Right atrium auricular region (tissue), 2 donors: ENCODE measurements at regions not wholly inside any gene's neighbourhood (a gene's known extent, or its start where the extent isn't known, plus 50 kb on each side); places are given as distances from the start of the nearest gene placed in this dataset.

ENCODE experiments used
- DNase-seq: peaks from one replicate; pipeline ENCODE4 v3.0.0-alpha.2; 2019; ENCODE audit warnings: low spot score
- H3K27ac ChIP-seq, 2 donors: fragments of 200-600 bp; sonication (generic); 1 replicate in 1 of 2; 2 replicates in 1 of 2; pipeline ENCODE4 v1.5.1; 2016 to 2019
- H3K27me3 ChIP-seq, 2 donors: fragments of 200-600 bp; sonication (generic); one replicate each; pipeline versions ENCODE4 v1.5.1 to v1.6.0; 2017 to 2019
- H3K36me3 ChIP-seq: fragments of 200-600 bp; sonication (generic); one replicate; pipeline ENCODE4 v1.5.1; 2016
- H3K4me1 ChIP-seq, 2 donors: fragments of 200-600 bp; sonication (generic); one replicate each; pipeline versions ENCODE4 v1.5.1 to v1.6.0; 2017 to 2019
- H3K4me3 ChIP-seq, 2 donors: fragments of 200-600 bp; sonication (generic); 1 replicate in 1 of 2; 2 replicates in 1 of 2; pipeline ENCODE4 v1.5.1; 2017 to 2019; ENCODE audit warnings: mild to moderate bottlenecking in 1 of 2, moderate library complexity in 1 of 2
- H3K9me3 ChIP-seq, 2 donors: fragments of 200-600 bp; sonication (generic); one replicate each; pipeline ENCODE4 v1.5.1; 2019
- TF ChIP-seq, protein P1 (sequence below), 2 donors: fragments of 200-600 bp; sonication (generic); IDR thresholded peaks; one replicate each; pipeline ENCODE4 v1.5.1; 2019; ENCODE audit warnings: antibody characterized with exemption in 2 of 2

GRCh38 chr12:62123721-62124203, 136.4 kb upstream of the USP15 start:
- Histone ChIP-seq H3K4me3 (no peak overlapping the region), H3K27me3 (no peaks in the 10 kb centered on the region), H3K4me1 (no peaks in the 10 kb centered on the region), H3K36me3 (no peaks in the 10 kb centered on the region), H3K27ac (no peak overlapping the region), H3K9me3 (no peaks in the 10 kb centered on the region)
- no peak for DNase-seq
- TF ChIP-seq, protein P1, sequence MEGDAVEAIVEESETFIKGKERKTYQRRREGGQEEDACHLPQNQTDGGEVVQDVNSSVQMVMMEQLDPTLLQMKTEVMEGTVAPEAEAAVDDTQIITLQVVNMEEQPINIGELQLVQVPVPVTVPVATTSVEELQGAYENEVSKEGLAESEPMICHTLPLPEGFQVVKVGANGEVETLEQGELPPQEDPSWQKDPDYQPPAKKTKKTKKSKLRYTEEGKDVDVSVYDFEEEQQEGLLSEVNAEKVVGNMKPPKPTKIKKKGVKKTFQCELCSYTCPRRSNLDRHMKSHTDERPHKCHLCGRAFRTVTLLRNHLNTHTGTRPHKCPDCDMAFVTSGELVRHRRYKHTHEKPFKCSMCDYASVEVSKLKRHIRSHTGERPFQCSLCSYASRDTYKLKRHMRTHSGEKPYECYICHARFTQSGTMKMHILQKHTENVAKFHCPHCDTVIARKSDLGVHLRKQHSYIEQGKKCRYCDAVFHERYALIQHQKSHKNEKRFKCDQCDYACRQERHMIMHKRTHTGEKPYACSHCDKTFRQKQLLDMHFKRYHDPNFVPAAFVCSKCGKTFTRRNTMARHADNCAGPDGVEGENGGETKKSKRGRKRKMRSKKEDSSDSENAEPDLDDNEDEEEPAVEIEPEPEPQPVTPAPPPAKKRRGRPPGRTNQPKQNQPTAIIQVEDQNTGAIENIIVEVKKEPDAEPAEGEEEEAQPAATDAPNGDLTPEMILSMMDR (IDR thresholded peaks at IDR 0.05) = peak; percentile 35 to 59

DNA sequence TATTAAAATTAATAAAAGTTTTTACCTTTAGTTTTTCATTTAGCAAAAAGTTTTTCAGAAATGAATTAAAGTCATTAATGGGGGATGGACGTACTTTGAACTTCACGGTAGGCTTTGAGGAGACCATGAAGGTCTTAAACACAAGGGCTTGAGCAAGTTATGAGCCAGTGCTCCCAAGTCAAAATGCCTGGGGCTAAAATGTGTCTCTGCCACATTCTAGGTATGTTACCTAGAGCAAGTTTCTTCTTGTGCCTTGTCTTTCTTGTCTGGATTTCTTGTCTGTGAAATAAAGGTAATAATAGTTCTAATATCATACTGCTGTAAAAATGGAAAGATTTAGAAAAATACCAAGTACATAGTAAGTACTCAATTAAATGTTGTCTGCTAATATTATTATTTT, 132.7 kb upstream of the USP15 start:
- Histone ChIP-seq H3K36me3 (no peaks in the 10 kb centered on the region), H3K4me1 (no peaks in the 10 kb centered on the region), H3K4me3 (no peak overlapping the region), H3K9me3 (no peaks in the 10 kb centered on the region), H3K27ac (no peak overlapping the region), H3K27me3 (no peaks in the 10 kb centered on the region)
- TF ChIP-seq, protein P1 (IDR thresholded peaks at IDR 0.05) = no peak
- DNase-seq = no peak

DNA sequence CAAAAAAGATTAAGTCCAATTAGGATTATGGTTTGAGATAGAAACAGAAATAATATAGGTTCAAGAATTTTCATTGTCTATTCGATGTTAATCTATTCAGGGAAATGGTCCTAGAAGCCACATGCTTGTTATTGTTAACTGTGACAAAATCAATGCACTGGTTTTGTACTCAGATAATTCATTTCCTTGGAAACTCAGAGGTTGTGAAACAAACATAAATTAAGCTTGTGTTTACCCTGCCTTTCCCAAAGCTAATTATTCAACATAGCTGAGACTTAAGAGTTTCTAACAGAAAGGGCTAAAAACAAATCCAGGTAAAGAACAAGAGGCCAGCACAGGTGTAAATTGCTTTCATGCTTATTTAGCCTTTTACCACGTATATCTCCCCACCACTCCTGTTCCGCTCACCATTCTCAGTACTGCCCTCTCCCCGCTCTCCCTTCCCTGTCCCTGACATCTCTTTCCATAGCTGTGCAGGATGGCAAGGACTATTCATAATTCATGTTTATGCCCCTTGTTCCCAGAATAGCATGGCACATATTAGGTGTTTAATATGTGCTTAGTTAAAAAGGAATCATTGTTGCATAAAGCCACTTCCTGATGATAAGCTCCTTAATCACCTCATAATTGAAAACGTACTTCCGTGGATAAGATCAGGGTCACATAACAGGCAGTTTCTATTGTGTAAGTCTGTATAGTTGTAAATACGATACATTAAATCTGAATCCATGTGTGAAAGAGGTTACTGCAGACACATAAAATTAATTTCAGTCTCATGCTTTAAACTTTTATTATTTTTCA, 131.8 kb upstream of the USP15 start:
- Histone ChIP-seq H3K9me3 (no peaks in the 10 kb centered on the region), H3K27ac (no peak overlapping the region), H3K27me3 (no peaks in the 10 kb centered on the region), H3K4me3 (no peak overlapping the region), H3K36me3 (no peaks in the 10 kb centered on the region), H3K4me1 (no peaks in the 10 kb centered on the region)
- DNase-seq = no peak
- TF ChIP-seq, protein P1 (IDR thresholded peaks at IDR 0.05) = no peak

GRCh38 chr12:62129291-62129690, 130.9 kb upstream of the USP15 start:
- no peak overlapping the region for H3K27ac ChIP-seq
- DNase-seq = no peak
- H3K27me3 ChIP-seq = no peaks in the 10 kb centered on the region
- no peaks in the 10 kb centered on the region for H3K9me3 ChIP-seq
- H3K36me3 ChIP-seq = no peaks in the 10 kb centered on the region
- TF ChIP-seq, protein P1 (IDR thresholded peaks at IDR 0.05) = no peak
- no peak overlapping the region for H3K4me3 ChIP-seq
- no peaks in the 10 kb centered on the region for H3K4me1 ChIP-seq

DNA sequence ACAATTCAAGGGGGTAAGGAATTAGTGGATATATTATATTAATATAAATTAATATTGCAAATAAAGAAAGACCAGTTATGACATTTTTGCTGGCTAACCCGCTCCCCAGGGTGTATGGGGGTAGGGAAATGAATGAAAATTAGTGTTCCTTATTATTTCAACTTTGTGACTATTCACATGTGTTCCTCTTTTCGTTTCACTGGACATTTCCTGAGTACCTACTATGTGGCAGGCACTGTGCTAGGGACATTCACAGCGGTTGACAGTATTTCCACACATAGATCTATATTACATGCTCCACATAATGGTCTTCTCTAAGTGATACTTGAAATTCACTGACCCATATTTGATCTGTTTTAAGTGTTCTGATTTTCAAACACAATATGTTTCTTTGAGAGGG, 129.8 kb upstream of the USP15 start:
- no peak overlapping the region for H3K27ac ChIP-seq
- TF ChIP-seq, protein P1 (IDR thresholded peaks at IDR 0.05) = no peak
- H3K4me3 ChIP-seq = no peak overlapping the region
- no peaks in the 10 kb centered on the region for H3K9me3 ChIP-seq
- H3K4me1 ChIP-seq = no peaks in the 10 kb centered on the region
- no peaks in the 10 kb centered on the region for H3K36me3 ChIP-seq
- DNase-seq = no peak
- no peaks in the 10 kb centered on the region for H3K27me3 ChIP-seq
